Hematopoietic multipotent progenitor cell treated with erythropoietin and hydrocortisone succinate and interleukin-3 and kit ligand, for 17 days (in vitro differentiated cells): ENCODE measurements at regions not wholly inside any gene's neighbourhood (a gene's known extent, or its start where the extent isn't known, plus 50 kb on each side); places are given as distances from the start of the nearest gene placed in this dataset.
A peak's percentile ranks its signal among the peaks of the same experiment; 100 is the strongest.

Experiments used
- DNase-seq: peaks from one replicate; pipeline ENCODE4 v3.0.0-alpha.2; 2015; ENCODE audit warnings: low spot score

DNA sequence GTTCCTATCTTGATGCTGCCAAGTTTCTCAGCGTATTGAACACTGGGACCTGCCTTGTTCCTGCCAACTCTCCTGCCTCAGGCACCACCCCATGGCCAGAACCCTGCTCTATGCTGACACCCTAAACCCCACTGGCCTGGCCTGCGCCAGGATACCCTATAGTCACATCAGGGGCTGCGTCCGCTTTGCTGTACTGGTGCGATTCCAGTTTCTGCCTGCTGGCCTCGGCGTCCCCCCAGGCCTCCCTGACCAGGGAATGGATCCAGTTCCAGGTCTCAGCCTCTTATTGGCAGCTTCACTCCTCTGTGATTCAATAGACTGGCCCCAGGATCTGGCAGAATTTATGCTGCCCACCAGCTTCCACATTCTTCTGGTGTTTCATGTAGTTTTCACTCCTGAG, 55.0 kb downstream of the GPR6 start:
- DNase-seq = no peak

DNA sequence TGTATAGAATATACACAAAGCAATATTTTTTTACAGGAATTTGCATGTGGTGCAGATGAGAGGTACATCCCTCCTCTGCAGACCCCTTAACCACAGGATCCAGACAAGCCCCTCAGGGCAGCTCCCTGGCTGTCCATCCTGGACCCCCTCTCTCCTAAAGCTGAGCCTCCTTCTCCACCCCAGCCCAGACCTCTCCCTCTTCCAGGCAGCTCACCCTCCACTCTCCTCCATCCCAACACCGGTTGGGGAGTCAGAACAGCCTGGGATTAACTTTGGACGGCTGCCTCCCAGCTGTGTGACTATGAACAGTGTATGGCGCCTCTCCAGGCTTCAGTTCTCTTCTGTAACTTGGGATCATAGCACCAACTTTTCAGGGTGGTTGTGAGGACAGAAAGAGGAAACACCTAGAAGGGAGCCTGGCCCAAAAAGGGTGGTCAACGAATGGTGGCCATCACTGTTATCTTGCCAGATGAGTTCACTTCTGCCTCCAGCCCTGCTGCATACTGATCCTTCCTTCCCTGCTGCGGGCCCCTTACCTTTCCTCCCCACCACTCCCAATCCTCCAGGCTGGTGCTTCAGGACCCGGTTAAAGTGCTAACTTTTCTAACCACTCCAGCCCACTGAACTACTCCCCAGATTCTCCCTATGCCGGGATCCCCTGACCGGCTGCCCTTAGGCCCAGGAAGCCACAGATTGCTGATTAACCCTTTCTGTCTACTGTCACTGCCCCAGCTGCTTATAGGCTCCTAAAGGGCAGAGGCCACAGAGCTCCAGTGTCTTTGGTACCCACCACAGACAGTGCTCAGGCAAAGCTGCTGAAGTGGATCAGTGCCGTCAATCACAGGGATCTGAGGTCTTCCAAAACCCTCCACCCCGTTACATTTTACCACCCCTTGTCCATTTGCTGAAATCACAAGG, 55.9 kb downstream of the GPR6 start:
- no peak for DNase-seq

DNA sequence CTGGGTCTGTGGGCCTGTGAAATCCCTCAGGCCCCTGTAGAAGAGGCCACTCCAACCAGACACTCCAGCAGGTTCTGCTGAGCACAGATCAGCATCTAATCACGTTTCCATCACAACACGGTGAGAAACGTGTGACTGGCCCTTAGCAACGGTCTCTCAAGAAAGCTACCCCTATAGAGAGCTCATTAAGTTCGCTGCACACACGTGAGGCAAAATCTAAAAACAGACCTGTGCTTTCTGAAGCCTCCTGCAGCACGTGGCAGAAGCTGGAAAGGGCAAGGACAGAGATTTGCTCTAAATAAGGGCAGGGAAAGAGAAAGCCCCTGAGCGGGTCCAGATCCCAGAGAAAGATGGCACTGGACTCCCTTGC, 56.5 kb downstream of the GPR6 start:
- no peak for DNase-seq

DNA sequence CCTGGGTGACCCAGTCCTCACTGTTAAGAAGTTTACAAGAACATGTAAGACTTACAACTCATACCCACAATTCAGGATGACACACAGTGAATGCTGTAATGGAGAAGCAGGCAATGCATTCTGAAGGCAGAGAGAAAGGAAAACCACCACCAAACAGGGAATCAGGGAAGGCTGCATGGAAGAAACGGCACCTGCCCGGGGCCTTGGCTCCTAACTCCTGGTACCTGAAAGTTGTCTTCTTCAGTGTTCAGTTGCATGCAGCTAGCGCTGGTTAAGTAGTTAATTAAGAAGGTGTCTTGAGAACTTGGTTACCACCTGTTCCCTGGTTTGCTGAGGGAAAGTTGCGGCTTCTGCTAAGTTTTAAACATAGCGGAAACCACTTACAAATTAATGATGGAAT, 57.2 kb downstream of the GPR6 start:
- DNase-seq = no peak

DNA sequence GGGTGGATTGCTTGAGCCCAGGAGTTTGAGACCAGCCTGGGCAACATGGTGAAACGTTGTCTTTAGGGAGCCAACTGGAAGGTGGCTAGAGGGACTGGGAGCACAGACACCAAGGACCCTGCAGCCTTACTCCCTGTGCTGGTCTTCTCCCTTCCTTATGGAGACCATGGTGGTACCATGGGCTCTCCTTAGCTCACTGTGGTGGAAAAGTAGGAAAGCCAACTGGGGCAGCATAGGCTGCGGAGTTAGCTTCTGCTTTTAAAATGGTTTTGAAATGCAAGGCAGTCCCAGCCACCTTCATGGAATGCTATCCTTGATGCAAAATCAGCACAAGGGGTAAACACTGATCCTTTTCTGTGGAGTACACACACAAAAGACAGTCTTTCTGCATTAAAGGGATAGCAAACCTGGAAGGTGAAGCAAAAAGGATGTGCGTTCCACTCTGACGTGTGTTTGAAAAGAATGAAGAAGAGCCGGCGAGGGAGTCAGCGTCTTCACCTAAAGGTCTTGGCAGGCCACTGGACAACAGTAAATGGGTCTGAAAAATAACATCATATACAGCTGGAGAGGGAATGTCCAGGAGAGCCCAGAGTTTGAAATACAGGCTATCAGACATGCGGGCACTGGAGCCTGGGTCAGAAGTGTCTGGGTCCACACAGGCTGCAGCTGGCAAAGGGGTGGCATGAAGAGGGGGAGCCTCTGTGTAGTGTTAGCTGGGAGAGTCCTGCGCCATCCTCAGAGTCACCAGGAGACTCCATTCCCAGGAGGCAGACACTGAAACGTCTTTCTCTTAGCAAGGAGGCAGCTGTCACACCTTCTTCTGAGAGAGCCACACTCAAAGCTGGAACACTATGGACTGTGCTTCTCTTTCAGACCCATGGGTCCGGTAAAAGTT, 58.5 kb downstream of the GPR6 start:
- no peak for DNase-seq

DNA sequence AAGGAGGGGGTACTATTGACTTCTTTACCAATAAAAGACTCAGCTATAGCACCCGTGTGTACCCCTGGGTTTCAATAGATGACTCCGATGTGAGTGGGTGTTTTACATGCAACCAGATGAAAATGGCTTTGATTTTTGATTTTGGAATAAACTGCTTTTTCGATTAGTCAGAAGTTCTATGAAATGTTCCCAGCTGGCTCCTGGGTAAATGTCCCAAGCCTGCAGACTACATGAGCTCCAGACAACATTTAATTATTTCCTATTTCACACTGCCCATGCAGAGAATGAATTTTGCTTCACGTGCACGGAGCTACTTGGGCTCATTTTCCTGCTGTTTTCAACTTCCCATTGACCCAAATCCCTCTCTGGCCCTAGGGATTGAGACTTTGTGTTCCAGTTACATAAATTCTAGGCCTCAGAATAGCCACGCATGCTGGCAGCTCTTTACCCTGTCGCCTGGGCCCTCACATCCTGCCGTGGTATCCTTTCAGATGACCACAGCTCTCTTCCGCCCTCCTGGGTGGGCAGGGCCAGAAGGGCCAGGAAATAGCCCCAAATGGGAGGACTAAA, 59.7 kb downstream of the GPR6 start:
- no peak for DNase-seq

DNA sequence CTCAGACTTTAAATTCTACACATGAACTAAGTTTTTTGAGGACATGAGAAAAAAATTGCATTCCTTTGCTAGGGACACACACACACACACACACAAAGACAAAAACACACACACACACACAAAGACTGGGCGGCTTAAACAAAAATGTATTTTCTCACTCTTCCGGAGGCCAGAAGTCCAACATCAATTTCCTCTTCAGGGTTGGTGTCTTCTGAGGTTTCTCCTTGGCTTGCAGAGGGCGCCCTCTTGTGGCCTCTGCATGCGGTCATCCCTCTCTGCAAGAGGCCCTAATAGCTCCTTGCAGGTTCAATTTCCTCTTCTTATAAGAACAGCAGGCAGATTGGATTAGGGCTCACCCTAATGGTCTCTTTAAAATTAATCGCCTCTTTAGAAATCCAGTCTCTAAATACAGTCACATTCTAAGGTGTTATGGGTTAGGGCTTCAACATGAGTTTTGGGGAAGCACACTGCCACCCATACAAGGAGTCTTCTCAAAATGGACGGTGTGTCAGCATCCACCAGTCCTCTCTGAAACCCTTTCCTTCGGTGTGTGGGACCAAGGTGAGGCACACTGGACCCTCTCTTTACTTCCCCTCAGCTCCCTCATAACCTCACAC, 61.4 kb downstream of the GPR6 start:
- peak; percentile 72 for DNase-seq

DNA sequence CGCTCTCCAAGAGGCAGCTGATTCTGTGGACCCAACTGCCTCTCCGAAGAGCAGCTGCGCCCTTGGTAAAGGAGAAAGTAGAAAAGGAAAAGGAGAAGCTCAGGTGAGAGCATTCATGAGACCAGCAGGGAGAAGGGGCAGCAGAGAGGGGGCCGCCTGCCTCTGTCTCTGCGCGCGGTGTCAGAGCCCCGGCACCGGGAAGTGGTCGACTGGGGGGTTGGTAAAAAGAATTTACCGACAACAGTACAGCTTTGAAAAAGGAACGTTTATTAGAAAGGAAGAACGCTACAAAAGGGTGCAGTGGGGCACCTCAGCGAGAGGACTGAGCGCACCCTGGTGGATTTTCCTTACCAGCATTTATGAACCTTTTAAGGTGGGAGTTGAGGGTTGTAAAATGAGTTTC, 61.9 kb downstream of the GPR6 start:
- no peak for DNase-seq

DNA sequence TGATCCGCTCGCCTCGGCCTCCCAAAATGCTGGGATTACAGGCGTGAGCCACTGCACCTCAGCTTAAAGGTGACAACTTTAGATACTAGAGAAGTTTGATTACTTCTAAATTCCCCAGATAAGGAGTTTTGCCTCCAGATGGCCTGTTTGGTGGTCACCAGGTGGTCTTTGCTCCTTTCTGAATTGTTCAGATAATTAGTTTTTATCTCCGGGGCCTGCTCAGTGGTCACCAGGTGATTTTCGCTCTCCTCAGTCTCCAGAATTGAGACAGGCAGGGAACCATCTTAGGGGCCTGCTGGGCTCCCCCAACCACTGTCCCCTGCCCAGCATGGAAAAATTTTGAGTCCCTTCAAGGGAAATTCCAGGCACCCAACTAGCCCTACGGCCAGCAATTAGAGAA, 62.6 kb downstream of the GPR6 start:
- no peak for DNase-seq

DNA sequence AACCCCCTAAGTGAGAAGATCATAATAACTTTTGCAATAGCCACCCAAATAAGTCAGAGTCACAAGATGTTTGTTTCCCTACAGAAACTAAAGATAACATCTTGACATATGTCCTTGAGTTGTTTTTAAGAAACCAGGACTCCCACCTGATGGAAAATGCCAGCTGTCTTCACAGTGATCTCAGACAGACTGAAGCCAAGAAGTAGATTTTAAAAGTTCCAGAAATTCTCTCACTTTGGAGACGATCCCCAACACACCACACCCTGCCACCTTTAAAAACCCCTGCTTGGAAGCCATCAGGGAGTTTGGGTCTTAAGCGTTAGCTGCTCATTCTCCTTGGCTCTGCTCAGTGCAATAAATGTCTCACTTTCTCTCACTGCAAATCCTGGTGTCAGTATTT, 63.0 kb downstream of the GPR6 start:
- DNase-seq = no peak

DNA sequence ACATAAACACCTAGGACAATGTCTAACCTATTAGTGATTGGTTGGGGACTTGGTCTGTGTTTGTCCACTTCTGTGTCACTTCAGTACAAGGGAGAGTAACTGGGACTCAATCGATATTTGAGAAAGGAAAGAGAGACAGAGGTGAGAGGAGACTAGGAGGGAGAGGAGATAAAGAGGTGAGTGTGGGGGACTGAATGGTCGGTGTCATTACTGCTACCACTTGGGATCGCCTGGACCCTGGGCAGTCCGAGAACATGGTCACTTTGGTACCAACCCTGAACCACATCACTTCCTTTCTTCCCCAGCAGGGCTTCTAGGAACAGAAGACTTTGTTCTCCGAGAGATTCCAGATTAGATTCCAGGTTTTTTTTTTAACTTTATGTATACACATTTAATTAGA, 63.7 kb downstream of the GPR6 start:
- DNase-seq = no peak

DNA sequence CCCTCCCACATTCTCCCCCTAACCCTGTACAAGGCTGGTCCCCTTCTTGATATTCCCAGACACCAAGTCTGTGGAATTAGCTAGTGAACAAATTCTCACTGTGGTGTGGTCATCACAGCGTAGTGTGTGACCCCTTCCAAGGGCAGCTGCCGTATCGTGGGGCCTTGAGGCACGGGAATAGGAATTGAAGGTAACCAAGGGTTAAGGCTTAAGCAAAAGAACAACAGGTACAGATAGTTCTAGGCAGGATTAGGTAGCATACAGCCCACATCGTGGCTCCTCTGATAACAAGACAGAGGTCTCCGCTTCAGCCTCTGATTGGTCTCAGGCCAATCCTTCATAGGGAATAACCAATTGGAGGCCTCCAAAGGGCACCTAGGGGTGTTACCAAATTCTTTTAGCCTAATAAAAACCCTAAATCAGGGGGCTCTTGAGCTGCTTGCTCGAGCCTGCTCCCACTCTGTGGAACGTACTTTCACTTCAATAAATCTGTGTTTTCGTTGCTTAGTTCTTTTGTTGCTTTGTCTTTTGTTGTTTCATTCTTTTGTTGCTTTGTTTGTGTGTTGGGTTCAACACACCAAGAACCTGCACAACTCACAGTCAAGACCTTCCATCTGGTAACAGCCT, 64.7 kb downstream of the GPR6 start:
- DNase-seq = no peak

DNA sequence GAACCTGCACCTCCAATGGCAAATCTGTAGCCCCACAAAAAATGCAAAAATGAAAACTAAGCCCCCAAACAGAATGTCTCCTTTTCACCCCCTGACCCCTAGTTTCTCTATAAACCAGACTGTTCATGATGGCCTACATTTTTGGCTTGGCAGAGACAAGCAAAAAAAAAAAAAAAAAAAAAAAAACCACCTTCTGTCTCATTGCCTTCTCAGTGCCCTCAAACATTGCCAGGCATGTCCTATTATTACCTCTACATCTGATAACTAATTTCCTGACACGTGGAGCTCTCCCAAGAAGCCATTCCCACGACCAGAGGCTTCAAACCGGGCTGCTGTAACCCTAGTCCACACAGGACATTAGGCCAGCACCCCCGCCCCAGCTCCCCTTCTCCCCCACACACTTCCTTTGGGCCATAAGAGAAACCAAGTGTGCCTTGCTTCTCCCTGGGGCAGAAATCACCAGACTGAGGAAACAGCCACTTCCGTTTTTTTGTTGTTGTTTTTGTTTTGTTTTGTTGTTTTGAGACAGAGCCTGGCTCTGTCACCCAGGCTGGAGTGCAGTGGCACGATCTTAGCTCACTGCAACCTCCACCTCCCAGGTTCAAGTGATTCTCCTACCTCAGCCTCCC, 65.4 kb downstream of the GPR6 start:
- no peak for DNase-seq

DNA sequence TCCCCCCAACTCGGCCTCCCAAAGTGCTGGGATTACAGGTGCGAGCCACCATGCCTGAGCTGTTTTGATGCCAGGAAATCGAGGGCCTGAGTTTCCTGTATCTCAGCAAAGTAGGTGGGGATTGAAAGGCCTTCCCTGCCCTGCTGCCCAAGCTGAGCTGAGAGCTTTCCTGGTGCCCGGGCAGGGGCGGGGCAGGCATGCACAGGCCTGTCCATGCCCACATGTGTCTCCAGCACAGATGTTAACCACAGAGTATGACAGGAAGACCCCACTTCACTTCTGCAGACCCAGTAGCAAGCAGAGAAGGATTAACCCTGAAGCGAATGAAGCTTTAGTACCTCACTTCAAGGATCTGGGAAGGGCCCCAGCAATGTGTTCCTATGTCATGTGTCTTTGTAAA, 66.0 kb downstream of the GPR6 start:
- no peak for DNase-seq

DNA sequence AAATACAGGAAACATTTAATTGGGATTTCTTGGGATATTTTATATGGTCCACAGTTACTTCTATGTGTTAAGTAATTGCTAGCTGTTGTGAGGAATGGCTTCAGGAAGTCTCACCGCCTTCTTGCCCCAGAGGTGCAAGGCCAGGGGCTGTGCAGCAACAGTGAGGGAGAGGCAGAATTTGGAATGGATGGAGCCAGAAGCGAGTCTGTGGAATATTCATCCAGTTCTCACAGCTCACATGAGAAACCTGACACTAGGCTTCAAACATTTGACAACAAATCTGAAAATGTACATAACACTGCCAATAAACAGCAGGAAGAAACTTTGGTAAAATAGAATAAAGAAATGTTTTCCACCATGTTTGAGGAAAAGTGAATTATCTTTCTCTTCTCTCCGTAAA, 66.5 kb downstream of the GPR6 start:
- no peak for DNase-seq

DNA sequence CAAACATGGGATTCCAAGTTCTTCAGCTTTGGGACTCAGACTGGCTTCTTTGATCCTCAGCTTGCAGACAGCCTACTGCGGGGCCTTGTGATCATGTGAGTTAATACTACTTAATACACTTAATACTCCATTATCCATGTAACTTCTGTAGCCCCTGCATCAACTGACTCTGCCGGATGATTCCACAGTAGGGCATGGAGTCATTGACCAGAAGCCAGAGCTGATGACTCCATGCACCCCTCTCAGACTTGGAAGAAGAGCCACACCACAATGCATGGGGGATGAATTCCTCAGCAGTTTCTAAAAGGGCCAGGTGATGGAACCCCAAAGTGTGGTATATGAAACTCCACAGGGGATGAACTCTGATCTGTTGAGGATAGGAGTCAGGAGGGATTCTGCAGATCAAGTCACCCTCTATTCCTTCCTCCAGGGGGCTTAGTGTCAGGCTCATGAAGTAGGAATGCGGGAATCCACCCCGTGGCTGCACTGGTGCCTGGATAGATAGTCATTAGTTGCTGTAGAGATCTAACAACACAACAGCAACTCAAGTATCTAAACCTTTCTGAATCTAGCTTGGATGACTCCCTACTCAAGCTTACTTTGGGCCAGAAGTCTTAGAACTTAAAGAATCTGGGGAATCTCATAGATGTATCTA, 70.2 kb downstream of the GPR6 start:
- DNase-seq = no peak

DNA sequence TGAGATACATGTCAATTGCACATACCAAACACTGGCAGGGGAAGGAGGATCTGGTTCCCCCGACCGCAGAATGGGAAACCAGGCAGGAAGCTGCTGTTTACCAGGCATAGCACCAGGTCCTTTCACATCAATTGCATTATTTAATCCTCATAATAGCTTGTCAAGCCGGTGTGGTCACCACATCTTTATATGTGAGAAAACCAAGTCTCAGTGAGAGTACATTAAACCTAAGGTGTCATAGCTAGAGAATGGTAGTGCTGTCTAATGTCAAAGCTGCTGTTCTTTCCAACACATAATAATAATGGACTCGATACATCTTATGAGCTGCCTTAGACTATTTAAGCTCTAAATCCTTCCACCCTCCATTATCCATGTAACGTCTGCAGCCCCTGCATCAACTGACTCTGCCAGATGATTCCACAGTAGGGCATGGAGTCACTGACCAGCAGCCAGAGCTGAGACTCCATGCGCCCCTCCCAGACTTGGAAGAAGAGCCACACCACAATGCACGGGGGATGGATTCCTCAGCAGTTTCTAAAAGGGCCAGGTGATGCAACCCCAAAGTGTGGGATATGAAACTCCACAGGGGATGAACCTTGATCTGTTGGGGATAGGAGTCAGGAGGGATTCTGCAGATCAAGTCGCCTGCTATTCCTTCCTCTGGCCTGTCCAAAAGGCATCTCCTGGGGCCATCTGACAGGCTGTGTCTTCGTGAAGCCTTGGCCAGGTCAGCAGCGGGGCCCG, 71.8 kb downstream of the GPR6 start:
- DNase-seq = no peak
